NCI-H2227 treated with DMSO at 0.1 percent for 48 hours (cell line): ENCODE measurements at regions not wholly inside any gene's neighbourhood (a gene's known extent, or its start where the extent isn't known, plus 50 kb on each side); places are given as distances from the start of the nearest gene placed in this dataset.
"Not testable (repeated sequence)": the region's sequence is repeated elsewhere in the genome, so short reads cannot be mapped to it uniquely, and the experiment has no call there.

ENCODE experiments used
- DNase-seq: peaks from one replicate; lab custom pipeline; 2025; lab: John Stamatoyannopoulos, UW

DNA sequence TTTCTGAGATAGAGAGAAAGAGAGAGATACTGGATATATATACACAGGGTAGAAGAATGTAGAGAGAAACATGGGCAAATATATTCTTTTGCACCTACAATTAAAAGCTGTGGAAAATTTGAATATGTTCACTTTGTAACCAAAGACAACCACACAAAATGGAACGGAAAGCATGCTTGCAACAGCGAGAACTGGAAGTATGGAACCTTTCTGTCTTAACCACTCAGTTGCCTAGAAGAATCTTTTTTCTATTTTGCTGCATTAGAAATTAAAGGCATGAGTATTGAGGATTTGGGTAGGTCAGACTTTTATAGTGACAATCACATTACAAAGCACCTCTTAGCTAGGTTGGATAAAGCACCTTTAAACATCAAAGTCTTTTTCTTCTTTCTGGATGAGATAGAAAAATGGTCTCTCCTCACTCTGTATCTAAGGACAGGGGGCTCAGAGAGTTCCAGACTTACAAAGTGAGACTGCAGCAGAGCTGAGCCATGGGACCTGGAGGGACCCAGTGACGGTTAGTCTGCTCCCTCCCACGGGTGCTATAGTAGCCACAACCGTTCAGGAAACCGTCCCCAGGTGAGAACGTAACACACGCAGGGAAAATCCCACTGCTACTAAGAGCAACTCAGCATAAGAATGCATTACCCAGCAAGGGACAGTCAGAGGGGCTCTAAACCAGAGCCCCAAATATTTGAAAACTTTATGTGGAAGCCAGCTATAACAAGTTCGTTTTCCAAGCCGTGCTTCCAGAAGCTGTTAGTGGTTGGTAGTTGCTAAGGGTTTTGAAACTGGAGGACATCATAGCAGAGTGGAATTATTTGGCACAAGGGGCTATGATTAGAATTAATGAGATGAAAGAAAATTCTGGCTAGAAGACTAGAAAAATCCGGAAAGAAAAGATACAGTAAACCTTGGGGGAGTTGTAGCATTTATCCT lies 97.1 kb downstream of the DAD1 start:
- DNase-seq, result no peak

DNA sequence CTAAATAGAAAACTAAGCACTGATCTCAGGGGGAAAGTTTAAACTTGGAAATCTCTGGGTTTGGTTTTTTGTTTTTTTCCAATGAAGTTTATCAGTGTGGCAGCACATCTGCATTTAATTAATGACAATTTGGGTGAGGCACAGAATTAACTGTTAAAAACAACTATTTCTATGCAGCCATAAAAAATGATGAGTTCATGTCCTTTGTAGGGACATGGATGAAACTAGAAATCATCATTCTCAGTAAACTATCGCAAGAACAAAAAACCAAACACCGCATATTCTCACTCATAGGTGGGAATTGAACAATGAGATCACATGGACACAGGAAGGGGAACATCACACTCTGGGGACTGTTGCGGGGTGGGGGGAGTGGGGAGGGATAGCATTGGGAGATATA lies 98.0 kb downstream of the DAD1 start:
- not testable (repeated sequence) for DNase-seq

DNA sequence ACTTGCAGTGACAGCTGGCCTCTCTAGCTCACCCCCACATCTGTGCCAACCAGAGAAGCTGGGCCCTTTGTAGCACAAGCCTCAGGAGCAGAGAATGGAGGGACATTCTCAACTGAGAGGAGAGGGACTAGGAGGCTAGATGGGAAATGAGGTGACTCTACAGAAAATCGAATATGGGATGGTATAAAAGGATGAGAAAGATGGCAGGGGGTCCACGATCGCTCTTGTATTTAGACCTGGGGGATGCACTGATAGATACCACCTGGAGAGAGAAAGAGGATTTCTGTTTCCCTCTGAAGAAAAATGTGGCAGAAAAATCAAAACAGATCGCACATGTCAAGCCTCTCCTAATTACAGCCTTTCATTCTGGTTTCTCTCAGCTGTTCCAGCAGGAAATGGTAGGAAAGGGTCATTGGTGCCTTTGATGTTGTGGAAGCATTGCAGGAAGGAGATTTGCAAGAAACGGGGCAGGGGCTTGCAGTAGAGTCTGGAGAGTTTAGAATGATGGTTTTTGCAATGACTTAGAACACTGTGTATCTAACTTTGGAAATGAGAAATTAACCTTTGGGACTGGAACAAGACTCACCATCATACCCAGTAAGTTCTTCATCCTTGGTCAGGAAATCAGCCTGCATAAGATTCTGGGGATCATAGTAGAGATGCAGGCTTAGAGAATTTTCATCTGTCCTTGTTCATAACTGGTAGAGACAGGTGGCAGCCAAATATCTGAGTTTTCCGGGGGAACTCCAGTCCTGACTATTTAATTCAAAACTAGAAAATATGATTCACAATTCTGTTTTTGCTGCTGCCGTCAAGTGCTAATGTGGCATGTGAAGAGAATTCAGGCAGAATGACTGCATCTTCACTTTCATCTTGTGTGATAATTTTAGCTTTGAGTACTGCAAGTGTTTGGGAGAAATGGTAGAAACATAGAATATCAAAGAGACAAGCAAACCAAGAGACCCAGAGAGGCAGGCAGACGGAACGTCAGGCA lies 98.8 kb downstream of the DAD1 start:
- DNase-seq, result no peak

DNA sequence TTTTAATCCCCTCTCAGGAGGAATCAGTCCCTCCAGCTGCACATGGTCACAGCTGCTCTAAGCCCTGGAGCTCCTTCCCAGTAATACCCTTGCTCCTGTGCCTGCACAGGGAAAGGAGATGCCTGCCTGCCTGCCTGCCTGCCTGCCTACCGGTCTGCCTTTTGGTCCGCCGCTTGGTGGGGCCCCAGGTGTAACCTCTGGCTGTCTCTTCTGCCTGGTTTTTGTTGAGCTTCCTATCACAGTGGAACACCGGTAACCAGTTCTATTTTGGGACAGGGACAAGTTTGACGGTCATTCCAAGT lies 99.8 kb downstream of the DAD1 start:
- no peak for DNase-seq

DNA sequence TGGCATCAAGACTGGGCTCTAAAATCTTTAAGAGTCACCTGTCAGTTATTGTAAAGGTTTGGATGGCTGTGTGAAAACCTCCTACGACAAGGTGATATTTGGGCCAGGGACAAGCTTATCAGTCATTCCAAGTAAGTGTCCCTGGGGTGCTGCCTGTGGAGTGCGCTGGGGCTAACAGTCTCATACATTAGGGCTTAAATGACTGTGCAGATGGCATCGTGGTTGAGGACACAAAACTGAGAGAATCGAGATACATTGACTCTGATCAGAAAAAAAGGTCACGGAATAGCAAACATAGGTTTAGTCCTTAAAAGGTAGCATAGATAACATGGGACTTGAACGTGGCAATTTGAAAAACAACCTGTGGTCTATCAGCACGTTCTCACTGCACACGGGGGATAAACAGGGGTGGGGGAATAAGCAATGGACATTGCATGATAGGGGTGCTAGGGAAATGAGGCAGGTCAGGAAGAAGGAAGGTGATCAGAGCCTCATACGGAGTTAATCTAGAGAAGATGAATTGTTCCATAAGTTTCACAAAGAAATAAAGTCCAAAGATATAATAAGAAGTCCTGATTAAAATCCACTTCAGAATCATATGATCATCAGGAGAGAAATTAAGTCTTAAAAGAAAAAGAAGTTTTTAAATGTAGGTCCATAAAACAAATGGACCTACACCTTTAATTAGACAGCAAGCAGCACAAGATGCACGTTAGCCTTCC lies 100.3 kb downstream of the DAD1 start:
- no peak for DNase-seq

DNA sequence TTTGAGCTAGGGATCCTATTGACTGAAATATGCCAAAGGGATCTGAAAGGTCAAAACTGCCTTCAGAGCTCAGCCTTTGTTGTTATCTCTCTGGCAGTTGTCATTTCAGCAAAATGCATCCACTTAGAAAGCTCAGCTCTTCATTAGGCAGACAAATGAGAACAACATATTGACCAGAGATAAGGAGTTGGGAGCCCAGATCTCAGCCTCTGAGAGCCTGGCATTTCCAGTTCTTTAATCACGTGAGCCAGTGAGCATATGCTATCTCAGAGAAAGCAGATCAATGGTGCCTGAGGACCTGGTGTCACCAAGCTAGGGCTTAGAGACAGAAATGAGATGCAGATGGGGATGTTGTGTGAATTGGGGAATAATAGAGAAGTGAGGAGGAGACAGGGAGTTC lies 101.1 kb downstream of the DAD1 start:
- DNase-seq, result no peak

DNA sequence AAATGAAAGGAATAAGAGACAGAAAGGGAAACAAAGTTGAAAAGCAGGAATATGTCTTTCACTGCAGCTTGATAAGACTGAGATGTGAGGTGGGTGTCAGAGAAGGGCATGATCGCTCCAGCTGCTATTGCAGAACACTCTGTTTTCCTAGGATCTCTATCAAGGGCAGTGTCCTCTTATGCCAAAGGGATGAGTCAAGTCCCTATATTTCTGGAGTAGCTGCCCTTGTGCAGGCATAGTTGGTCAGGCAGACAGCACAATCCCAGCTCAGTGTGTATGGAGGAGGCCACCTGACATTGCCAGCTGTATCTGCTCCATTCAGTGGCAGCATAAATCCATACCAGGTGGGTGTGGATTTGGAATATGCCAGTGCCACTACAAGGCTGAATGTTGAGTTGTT lies 101.6 kb downstream of the DAD1 start:
- no peak for DNase-seq

DNA sequence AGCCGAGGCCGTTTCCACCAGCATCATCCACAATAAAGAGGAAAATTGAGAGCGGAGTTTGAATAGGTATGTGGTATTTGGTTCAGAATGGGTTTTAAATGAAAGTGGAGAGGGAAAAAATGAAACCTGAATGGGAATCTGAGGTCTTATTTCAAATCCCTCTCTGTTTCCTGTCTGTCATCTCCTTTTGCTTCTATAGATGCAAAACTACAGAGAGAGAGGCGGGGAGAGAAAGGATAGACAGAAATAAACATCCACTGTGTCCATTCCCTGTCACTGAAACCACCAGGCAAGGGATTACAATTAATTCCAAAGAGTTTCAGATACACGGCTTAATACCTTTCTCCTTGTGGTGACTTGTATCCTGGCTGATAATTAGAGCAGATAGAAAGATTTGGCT lies 102.3 kb downstream of the DAD1 start:
- DNase-seq, result no peak

DNA sequence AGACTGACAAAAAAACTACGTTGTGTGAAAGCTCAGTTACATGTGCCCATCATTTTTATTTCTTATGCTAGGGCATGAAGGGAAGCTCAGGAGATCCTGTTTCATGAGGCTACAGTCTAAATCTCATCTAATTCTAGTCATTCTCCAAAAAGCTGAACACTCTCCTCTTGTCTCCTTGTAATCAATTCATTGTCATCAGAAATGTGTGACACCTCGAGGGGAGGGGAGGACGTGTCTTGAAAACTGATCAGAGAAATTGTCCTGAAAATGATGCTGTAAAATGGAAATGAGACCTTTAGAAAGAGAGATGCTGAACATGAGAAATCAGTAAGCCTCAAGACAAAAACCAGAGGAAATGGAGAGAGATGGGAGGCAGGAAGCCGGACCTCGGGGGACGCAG lies 103.4 kb downstream of the DAD1 start:
- DNase-seq, result no peak

DNA sequence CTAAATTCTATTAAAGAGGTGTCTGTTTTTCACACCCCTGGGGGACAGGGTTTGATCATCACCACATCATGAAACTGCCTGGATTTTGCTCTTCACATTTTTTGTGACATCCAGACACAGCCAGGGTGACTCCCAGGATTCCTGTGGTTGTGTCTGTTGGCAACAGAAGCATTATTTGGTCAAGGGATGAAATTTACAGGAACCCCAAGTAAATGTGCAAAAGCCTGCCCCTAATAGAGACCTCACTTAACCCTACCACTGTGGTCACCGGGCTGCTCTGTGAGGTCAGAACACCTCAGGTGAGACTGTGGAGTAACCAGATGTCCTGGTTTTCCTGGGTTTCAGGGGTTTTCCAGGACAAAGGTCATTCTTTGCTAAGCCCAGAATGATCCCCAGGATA lies 103.8 kb downstream of the DAD1 start:
- no peak for DNase-seq

DNA sequence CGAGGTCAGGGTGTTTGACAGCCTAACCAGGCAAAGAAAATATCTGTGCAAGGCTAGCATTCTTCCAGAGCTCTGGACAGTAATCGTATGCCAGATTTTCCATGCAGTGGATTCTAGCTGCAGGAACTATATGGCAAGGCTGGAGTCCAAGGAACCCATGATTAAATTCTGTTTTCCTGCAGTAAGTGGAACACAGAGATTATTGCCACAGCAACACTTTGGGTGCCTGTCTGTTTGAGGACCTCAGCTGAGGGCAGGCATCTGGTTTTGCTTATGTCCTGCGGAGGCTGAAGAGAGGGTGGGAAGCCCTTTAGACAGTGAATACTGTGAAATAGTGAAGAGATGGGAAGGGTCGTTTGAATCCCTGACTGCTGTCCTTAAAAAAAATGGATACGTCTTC lies 104.4 kb downstream of the DAD1 start:
- DNase-seq, result no peak

DNA sequence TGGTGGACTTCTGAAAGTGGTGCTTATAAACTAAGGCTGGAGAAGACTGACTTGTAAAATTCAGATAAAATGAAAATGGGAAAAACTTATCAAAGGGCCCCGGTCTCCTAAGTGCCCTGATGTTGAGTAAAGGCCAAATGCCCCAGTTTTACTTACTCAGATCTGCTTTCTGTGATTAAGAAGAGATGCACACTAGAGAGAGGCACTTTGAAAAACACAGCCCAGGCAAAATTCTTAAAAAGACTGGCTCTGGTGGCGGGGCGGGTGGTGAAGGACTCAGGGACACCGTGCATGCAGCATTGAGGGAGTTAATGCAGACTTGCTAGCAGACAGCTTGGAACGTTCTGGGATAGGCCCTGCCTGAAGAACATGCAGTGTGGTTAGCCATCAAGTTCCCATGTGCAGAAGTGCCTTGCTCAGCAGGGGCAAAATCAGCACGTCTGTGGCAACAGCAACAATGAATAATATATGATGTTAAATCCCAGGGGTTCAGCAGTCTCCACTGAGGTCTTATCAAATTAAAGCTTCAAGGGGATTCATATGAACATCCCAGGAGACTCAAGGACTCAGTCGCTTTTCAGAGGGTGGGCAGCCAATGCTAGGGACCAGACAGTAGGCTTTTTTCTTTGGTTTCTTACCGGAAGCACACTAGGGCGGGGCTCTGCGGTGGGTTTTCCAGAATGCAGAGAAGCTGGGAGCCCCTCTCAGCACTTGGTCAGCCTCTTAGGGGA lies 105.0 kb downstream of the DAD1 start:
- no peak for DNase-seq

DNA sequence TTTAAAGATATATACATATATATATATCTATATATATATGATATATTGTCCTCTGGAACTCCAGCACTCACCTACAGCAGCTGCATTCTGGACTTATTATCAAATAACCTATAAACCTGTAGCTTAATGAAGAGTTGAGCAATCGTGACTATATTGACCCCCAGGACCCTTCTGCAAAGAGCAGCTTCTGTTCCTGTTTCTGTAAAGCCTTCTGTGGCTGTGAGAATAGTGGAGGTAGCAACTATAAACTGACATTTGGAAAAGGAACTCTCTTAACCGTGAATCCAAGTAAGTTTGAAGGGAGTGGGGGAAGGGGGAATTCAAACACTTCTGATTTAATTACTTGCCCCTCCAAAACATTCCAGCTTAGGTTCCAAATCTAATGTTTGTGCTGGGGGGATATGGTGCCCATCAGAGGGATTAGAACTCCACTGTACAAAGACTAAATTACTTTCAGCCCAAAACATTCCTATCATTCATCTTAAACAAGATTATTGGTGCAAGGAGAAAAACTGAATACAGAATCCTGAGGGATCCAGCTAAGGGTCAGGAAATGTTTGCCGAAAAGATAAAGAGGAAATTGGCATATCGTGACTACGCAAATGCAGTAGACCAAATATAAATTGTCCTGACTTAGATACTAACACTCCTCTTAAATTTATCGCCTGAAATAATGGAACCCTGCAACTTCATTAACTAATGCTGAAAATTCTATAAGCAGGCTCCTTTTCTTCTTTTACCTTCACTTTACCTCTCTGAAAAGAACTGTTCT lies 106.1 kb downstream of the DAD1 start:
- DNase-seq, result no peak

DNA sequence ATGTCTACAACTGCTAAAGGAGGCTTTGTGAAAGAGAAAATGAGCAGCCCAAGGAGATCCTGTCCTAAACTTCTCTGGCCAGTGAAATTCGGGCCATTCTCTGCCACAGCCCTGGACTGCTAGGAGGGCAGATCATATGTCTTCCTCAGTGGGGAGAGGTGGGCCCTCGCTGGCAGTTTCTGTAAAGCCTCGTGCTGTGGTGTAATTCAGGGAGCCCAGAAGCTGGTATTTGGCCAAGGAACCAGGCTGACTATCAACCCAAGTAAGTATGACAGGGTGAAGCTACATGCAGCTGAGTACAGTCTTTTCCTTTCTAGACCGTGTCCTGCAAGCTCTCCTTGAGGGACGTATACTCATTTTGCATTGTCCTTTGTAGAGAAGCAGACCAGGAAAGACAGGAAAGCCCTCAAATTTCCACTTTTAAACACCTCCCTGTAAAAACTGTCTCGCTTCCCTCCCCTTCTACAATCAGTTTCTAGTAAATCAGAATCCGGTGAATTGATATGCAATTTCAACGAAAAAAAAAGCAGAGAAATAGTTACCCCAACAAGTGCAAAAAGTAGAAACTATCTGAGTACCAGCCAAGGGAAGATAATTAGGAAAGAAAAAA lies 106.8 kb downstream of the DAD1 start:
- DNase-seq, result no peak

DNA sequence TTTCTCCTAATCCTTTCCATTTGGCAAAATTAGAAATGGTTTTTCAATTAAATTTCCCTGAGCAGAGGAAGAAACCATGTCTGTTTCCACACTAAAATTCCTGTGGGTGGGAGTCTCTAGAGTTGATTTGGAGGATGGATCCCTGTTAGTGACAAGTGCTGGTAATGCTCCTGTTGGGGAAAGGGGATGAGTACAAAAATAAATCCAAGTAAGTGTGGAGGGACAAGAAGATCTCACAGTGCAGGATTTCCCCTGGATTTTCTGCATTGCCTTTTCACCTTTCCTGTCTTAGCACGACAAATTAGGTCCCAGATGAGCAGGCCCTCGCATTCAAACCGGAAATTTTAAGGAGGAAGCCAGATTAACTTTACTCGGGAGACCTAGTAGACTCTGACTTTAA lies 107.5 kb downstream of the DAD1 start:
- no peak for DNase-seq

DNA sequence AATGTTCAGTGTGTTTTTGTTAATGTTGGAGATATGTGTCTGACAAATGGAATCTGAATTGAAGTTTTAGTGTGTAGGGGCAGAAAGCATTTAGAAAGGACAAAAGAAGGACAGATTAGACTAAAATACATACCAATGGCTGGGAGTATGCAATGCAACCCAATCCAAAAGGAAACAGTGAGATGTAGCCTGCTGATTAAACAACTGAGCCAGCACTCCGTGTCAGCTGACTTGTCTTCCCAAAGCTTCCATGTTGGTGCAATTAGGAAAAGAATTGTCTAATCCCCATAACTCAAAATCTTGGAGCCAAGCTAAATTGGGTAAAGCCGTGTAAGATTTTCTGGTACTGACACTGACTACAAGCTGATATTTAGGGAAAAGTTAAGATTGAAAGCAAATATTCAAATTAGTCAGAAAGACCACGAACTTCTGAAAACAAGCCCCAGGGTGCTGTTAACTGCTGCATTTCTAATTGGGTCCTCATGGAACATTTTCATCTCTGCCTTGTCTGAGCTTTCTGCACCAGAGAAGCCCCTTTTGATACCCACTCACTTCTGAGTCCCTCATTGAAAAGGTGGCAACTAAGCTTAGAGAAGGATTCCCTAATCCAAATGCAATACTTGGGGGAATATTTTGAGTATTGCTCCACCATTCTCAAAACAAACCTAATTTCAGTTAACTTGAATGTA lies 109.1 kb downstream of the DAD1 start:
- no peak for DNase-seq

DNA sequence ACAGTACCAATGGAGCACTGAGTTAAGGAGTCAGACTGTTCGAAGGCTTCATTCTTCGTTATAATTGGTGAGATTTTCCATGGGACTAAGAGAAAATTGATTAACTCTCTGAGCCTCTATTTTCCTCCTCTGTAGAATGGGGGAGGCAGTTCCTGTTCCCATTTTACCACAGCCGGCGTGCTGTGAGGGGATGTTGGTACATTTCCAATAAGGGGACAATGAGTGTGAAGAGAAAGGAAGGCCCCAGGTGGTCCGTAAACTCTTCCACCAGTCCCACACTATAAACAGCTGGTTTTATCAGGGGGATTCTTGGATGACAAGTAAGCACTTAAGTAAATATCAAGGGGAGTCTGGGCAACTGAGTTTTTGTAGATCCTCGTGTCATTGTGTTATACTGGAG lies 109.9 kb downstream of the DAD1 start:
- DNase-seq, result no peak

DNA sequence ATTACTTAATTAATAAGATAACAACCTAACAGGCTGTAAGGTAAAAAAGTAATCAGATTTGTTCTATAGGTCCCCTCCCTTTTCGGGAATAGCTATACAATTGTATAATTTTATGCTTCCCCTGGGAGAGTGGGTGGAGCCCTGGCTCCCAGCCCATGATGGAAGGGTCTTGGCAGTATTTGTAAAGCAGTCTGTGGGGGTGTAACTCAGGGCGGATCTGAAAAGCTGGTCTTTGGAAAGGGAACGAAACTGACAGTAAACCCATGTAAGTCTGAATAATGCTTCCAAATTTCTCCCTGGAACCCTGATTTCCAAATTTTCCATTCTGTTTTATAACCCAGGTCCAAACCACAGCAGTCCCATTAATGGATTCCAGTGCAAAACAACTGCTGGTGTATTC lies 110.4 kb downstream of the DAD1 start:
- DNase-seq, result peak; percentile 12

DNA sequence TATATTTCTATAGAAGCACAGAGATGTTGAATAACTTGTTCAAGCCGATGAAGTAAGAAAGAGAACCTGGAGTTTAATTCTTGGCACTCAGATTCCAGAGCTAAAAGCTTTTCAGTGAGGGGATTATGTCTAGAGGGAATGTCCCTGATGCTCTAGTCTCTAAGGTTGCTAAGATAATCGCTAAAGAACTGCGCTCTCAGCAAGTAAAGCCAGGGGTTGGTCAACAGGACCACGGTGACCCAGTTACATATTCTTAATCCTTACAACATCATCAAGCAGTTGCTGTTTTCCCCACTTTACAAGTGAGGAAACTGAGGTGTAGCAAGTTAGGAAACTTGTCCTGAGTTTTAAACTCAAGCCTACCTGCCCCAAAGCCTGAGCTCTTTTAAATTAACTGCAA lies 110.8 kb downstream of the DAD1 start:
- no peak for DNase-seq
